GM21423 (cell line): ENCODE measurements at regions not wholly inside any gene's neighbourhood (a gene's known extent, or its start where the extent isn't known, plus 50 kb on each side); places are given as distances from the start of the nearest gene placed in this dataset.

ENCODE experiments used
- ATAC-seq: cut with Tn5 transposase; IDR thresholded peaks from one replicate; pipeline ENCODE4 v1.9.1; 2021; ENCODE audit warnings: mild to moderate bottlenecking, moderate library complexity; ENCODE audit not compliant: unreplicated experiment

DNA sequence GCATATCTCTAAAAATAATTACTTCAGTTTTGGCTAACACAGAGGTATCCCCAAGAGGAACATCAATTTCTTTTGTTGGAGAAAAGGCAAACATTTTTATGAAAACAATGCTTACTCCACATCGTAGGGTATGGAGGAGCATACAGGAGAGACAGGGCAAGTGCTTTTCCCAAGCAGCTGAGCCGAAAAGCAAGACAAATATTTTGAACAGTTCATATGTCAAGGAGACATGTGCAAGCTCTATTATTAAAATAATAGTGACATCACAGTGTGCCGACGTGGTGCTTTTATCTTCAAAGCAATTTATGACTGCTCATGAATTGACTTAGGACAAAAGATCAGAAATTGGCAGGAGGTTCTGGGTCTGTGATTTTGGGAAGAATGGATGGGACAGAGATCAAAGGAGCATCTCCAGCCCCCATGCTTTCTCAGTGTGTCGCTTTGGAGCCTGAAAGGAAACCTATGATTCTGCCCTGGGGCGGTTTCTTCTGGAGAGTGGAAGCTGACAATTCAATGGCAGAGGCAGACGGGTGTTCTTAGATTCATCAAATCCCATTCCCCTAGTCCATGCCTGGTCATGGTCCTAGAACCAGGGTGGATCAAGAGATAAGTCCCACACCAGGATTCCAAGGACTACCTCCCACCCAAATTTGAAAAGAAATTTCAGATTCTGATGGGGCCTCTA lies 97.1 kb downstream of the JCAD start:
- ATAC-seq = no peak

DNA sequence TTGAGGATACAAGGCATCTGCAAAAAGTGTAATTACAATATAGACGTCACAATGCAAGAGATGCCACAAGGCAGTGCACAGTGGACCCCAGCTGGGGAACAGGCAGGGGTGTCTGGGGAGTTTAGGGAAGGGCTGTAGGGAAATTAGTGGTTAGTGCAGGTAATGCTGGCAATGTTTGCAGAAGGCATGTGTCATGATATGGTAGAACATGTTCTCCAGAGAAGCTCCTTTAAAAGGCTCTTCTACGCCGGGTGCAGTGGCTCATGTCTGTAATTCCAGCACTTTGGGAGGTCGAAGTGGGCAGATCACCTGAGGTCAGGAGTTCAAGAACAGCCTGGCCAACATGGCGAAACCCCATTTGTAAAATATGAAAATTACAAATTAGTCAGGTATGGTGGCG lies 98.0 kb downstream of the JCAD start:
- ATAC-seq = no peak

DNA sequence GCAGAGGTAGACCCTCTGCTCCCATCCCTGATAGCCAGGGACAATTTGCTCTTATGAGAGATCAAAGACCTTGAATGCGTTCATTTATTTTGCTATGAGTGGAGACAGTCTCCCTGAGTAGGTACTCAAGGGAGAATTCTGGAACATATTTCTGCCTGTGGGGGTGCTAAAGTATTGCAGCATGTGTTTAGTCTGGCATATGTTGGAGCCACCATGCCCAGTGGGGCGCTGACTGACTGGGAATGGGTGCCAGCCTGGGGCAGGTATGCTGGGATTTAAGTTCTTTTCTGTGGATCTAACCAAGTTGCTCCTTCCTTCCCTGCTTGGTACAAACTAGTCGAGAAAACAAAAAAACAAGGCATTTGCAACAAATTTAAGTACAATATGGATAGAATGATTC lies 99.1 kb downstream of the JCAD start:
- ATAC-seq = no peak

DNA sequence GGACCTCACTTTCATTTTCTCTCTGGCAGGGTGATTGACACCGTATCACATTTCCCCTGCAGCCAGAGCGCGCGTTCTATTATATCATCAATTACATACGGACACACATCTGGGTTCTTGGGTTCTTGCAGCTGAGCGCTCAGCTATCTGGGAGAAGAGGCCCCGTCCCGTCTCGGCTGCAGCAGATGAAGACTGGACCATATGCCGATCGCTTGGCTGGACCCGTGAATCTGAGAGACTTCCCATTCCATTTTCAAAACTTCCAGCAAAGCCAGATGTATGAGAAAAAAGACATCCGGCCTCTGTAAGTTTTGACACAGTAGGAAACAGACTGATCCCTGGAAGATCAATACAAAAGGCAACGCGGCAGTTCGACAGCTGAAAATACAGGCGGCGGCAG lies 99.8 kb downstream of the JCAD start:
- no peak for ATAC-seq

DNA sequence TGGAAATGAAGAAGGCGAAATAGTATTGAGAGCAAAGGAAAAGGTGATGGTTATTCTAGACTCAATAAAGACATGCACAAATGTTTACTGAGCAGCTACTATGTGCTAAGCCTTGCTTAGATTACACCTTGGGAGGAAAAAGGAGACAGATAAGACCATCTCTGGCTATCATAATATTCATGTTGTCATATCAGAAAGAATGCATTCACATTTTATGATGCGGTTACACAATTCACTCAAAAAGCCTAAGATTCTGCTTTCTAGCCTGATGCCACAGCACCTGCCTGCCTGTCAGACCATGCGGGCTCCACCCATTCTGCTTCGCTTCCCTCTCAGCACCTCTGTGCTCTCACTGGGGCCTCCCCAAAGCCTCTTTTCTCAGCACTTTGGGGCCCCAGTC lies 100.9 kb downstream of the JCAD start:
- no peak for ATAC-seq

DNA sequence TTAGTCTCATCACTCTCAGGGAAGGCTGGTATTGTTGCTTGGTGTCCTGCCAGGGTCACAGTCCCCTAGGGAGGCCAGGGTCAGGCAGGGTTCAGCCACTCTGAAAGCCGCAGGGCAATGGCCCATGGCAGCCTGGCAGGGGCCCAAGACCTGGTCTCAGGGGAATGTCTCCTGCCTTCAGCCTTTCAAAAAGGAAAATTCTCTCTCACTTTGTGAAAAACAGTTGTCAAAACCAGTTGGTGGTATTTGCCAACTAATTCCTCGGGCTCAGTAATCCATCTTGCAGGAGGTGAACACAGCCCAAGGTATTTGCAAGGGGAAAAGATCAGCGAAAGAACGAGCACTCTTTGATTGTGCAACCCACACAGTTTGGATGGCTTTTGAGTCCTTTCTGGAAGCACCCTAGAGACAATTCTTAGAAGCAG lies 101.5 kb downstream of the JCAD start:
- no peak for ATAC-seq

DNA sequence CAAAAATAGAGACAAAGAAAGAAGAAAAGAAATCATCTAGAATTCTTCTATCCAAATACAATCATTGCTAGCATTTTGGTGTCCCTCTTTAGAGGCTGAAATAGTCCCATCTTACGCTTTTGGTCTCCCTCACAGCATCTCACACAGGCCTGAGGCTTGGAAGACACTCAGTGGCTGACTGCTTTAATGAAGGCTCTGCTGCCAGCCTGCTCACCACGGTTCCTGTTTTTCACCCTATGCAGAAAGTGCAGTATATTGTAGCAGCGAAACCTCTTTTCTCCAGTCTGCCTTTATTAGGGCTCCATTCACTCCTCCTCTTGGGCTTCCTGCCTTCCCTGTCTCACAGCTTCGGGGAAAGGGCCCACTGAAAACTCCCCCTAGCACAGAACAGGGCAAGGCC lies 102.2 kb downstream of the JCAD start:
- ATAC-seq = no peak

DNA sequence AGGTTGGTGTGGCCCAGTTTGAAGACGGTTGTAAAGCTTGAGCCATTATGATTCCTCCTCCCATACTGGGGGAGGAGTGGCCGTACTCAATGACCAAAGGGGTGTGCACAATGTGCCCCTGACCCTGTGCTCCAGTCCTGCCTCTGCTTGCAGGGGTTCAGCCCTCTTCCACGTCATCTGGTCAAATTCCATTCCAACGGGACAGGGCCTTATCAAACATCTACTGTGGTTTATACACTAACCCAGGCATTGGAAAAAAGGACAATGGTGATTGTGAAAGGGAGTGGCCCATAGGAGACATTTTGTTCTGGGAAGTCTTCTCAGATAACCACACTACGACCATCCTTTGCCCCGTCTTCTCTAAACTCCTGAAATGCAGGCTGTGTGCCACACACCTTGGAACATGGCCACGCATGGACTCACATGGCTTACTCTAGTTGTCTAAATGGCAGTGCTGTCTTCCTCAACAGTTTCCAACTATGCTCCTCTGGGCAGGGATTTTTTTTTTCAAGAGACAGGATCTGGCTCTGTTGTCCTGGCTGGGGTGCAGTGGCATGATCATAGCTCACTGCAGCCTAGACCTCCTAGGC lies 103.0 kb downstream of the JCAD start:
- no peak for ATAC-seq

DNA sequence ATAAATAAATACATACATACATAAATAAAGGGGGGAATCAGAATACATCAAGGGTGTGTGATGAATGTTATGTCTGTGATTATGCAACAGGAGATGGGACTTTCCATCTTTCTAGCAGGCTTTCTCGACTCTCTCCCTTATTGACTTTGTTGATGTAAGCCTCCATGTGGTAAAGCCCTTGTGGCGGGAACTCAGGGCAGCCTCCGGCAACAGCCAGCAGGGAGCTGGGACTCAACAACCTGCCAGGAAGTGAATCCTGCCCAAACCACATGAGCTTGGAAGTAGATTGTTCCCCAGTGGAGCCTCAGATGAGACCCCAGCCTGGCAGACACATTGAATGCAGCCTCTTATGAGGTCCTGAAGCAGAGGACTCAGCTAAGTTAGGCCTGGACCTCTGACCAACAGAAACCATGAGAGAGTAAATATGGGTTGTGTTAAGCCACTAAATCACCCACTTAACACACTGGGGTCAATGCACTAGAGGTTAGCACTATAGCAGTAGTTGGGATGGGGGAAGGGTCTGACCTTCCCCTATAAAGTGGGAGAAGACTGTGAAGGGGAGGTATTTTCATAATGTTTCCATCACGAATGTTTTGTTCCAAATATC lies 104.0 kb downstream of the JCAD start:
- no peak for ATAC-seq

DNA sequence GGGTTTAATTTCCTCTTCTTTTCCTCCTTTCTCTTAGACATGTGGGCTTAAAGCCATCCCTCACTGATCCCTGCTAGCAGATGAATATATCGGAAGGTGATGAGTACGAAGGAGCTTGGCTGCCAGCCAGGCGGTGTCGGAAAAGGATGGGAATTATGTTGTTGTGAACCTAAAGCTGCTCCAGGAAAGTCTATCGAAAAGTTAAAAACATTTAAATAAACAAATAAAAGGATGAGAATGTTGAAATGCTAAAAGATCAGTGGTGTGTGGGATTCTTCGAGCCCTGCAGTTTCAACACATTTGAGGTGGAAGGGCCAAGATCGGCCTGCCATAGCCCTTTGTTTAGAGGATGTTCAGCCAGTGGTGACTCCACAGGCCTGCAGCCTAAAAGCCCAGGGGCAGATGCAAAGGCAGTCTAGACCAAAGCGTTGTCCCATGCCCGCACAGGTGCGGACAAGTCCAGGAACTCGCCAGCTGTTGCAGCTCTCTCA lies 107.9 kb downstream of the JCAD start:
- ATAC-seq = no peak

DNA sequence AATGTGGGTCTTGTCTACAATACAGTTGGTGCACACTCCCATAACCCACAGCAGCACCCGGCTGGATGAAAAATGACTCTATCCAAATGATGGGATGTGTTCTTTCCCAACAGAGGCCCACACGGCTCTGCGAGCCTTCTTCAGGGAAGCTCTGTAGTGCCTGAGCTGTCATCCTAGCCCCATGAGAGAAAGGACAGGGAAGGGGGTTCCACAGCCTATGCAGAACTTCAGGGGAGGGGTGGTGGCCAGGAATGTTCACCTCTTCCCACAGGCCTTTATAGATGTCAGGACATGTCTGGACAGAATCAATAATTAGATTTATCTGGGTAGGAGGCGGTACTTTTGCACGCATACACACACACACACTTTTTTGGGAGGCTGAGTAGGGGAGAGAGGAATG lies 109.0 kb downstream of the JCAD start:
- no peak for ATAC-seq

DNA sequence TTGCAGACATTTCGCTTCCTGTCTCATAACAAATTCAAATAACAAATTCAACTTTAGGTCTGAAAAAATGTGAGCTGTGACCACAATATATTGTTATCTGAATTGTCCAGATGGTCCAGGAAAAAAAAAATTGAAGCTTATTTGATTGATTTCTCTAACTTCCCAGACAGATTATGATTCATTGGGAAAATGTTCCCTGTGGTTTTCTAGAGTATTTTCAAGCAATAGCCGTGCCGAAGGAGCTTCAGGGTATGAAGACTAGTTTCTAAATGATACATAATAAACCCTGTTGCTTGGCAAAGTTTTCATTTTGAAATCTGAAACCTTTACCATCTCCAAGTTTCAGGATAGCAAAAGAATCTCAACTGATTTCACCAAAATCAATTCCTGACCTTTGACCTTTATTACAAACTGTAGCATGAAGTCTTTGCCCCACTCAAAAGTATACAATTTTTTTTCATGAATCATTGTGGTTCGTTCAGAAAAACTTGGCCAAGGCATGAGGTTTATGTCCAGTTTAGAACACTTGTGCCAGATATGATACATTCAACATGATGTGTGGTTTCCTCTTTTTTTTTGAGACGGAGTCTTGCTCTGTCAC lies 109.9 kb downstream of the JCAD start:
- no peak for ATAC-seq

DNA sequence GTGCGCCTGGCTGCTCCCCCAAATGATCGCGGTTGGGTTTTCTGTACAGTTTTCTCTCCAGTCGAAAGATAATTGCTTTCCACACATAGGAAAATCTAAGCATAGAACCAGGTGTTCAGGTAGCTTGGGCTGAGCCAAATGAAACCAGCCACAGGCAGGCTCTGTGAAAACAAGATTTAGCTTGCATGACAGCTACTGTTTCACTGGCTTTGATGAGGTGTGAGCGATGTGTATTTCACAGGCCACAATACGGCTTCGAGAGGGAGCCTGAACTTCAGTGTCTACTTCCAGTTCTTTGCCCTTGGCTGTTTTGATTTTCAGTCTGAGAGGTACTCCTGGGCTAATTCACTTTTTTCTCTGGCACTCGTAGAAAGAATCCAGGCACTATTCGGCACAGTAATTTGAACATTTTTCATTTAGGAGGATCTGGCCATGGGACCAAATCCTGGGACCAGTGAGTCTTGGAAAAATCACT lies 110.5 kb downstream of the JCAD start:
- no peak for ATAC-seq

DNA sequence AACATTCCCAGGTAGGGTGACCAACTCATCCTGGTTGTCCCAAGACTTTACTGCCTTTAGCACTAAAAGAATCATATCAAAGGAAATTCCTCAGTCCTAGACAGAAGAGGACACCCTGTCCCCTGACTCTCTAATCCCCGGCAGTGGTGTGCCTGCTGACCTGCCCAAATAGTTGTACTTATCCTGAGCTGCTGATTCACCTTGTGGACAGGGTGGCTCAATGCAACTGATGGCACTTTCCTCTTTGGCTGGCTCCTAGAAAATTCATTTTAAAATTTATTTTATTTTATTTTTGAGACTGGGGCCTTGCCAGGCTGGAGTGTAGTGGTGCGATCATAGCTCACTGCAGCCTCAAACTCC lies 111.7 kb downstream of the JCAD start:
- no peak for ATAC-seq

DNA sequence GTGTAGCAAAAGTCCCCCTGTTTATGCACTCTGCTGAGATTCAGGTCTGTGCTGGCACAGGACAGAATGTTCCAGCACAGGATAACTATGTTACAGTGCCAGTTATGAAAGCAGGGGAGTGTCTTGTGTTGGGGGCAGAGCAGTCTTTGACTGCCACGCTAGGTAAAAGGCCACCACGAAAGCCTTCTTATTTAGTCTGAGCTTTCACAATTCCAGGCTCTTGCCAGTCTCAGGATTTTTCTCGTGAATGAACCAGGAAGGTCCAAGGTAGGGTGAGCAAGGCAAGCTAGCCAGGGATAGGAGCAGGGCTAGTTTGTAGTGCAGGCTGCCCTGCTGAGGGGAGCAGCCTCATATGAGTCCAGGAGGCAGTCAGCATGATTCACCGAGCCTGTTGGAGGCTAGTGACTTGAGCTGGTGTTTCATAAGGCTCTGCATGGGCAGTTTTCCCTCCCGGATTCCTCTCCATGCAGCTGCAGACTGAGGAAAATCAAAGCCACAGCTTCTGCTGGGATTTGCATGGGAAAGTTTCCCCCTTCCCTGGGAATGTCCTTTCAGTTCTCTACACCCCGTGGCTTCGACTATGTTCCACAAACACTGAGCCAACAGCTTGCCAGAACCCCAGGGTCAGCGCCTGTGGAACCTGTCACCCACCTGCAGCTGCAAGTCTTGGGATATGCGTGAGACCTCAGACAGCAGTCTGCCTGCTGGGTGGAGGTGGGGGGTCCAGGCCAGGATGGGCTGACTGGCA lies 112.3 kb downstream of the JCAD start:
- no peak for ATAC-seq

DNA sequence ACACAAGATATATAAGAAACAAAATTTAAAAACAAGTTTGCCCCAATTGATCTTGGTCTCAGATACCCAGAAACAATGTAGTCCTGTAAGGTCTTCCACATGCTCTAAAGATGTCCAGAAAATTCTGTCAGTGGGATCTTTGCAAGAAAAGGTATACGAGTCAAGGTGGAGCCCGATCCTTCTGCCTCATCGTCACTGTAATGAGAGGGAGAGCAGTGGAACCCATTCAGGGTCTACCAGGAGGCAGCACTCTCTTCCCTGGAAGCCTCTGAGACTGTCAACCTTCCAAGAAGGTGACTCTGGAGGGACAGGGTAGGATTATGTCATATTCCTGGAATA lies 112.8 kb downstream of the JCAD start:
- ATAC-seq = no peak

DNA sequence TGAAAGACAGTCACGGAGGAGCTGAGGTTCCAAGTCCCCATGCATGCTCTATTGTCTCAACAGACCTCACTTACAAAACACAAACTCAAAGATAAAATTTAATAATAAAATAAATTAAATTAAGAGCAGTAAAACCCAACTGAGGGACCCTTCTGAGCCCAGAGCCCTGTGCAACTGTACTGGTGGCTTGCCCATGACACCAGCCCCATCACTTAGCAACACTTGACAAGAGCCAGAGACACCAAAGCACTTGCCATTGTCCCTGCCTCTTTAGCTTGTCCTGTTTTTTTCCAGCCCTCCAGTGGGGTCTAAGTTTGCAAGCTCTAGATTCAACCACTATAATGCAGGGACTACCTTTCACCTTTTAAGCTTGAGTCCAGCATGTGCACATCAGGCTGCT lies 117.9 kb downstream of the JCAD start:
- ATAC-seq = no peak

DNA sequence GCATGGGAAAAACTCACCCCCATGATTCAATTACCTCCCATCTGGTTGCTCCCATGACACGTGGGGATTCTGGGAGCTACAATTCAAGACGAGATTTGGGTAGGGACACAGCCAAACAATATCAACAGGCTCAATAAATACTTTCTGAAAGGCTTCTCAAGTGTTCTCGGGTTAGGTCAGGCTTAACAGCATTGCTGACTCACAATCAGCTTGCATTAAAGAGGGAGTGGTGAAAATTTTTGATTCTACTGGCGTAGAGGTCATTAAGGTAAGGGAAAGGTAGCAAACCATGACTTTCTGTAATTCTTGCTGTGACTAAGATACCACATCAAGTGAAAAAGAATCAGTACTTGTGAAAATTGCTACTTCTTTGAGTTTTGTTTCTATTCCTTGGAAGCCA lies 126.4 kb downstream of the JCAD start:
- ATAC-seq = no peak

DNA sequence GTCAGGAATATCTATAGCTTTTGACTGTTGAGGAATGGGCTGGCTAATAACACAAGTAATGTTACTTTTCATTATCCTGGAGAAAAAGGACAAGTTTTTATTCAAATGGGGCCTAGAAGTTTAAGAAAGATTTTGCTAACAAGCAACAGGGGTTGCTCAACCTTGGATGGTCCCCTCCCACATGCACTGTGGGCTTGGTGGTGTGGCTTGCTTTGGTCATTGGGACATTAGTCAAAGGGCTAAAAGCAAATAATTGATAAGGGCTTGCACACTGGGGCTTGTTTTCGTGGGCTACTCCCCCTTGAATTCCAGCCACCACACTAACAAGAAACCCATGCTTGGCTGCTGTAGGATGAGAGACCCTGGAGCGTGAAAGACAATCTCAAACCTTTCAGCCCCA lies 127.6 kb downstream of the JCAD start:
- ATAC-seq = no peak

DNA sequence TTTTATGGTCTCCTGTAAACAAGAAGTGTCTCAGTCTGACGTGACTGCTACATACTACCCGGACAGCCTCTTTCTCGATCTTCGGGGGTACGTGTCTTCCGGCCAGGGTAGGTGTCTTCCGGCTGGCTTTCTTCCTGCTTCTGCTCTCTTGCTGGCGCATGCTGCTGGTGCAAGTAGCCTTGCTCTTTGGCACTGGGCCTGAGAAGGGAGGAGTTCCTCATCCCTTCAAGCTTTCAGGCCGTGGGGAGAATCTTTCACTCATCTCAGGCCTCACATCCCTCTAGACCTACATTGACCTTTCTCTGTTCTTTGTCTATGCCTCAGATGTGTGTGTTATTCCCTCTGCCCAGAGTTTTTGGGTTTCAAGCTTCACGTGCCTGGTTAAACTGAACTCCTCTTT lies 130.4 kb downstream of the JCAD start:
- ATAC-seq = no peak

DNA sequence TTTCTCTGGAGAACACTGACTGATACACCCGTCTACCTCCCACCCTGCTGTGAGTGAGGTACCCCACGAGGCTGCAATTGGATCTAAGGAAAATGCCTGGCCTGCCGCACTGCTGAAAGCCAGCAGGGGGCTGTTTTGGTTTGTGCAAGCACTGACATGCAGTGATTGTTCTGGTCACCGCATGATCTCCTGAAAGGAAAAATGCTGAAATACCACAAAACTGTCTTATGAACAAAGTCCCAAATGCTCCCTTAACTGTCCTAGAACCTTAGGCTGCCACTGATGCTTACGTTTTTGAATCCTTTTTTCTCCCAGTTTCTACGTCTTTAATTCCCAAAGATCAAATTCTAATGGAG lies 132.7 kb downstream of the JCAD start:
- no peak for ATAC-seq
